Peyer's patch (tissue), 4 donors: ENCODE measurements at regions not wholly inside any gene's neighbourhood (a gene's known extent, or its start where the extent isn't known, plus 50 kb on each side); places are given as distances from the start of the nearest gene placed in this dataset.

Experiments
- DNase-seq, 3 donors: peaks; one replicate each; pipeline ENCODE4 v3.0.0-alpha.2; 2017 to 2019
- H3K27ac ChIP-seq, 4 donors: fragments of 200-600 bp; sonication (generic); one replicate each; pipeline ENCODE4 v1.5.1; 2016 to 2019
- H3K27me3 ChIP-seq, 2 donors: fragments of 200-600 bp; sonication (generic); one replicate each; pipeline ENCODE4 v1.5.1; 2019
- H3K36me3 ChIP-seq, 3 donors: fragments of 200-600 bp; sonication (generic); one replicate each; pipeline ENCODE4 v1.5.1; 2016 to 2019
- H3K4me1 ChIP-seq, 4 donors: fragments of 200-600 bp; sonication (generic); one replicate each; pipeline ENCODE4 v1.5.1; 2016 to 2019
- H3K4me3 ChIP-seq, 4 donors: fragments of 200-600 bp; sonication (generic); 1 replicate in 3 of 4; 2 replicates in 1 of 4; pipeline ENCODE4 v1.5.1; 2016 to 2019; ENCODE audit warnings: mild to moderate bottlenecking in 1 of 4
- H3K9me3 ChIP-seq, 4 donors: fragments of 200-600 bp; sonication (generic); one replicate each; pipeline ENCODE4 v1.5.1; 2016 to 2019; ENCODE audit warnings: mild to moderate bottlenecking in 1 of 4
- CTCF ChIP-seq, 6 experiments: fragments of 450-650 bp in 4 of 6; fragments of 200-600 bp in 2 of 6; sonication (generic) in 1 of 6; IDR thresholded peaks; one replicate each; pipeline ENCODE4 v1.5.1; 2017 to 2019; ENCODE audit warnings: antibody characterized with exemption in 6 of 6, mild to moderate bottlenecking in 3 of 6, moderate library complexity in 1 of 6
- POLR2A ChIP-seq, 2 donors: fragments of 450-650 bp; IDR thresholded peaks; one replicate each; pipeline ENCODE4 v1.5.1; 2017; ENCODE audit warnings: antibody characterized with exemption in 2 of 2, mild to moderate bottlenecking in 2 of 2, moderate library complexity in 2 of 2

DNA sequence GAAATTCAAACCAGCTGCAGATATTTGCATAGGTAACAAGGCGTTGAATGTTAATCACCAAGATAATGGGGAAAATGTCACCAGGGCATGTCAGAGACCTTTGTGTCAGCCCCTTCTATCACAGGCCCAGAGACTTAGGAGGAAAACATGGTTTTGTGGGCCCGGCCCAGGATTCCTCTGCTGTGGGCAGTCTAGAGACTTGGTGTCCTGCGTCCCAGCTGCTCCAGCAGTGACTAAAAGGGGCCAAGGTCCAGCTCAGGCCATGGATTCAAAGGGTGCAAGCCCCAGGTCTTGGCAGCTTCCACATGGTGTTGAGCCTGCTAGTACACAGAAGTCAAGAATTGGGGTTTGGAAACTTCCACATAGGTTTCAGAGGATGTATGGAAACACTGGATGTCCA lies 147.5 kb upstream of the ZWINT start:
- H3K4me1 ChIP-seq, result no peaks in the 10 kb centered on the region
- no peak overlapping the region for H3K4me3 ChIP-seq
- no peak for DNase-seq
- H3K27me3 ChIP-seq, result no peaks in the 10 kb centered on the region
- H3K27ac ChIP-seq, result no peak overlapping the region
- H3K9me3 ChIP-seq, result no peaks in the 10 kb centered on the region
- H3K36me3 ChIP-seq, result no peaks in the 10 kb centered on the region
- TF ChIP-seq CTCF (IDR thresholded peaks at IDR 0.05) (no peak), POLR2A (IDR thresholded peaks at IDR 0.05) (no peak)

DNA sequence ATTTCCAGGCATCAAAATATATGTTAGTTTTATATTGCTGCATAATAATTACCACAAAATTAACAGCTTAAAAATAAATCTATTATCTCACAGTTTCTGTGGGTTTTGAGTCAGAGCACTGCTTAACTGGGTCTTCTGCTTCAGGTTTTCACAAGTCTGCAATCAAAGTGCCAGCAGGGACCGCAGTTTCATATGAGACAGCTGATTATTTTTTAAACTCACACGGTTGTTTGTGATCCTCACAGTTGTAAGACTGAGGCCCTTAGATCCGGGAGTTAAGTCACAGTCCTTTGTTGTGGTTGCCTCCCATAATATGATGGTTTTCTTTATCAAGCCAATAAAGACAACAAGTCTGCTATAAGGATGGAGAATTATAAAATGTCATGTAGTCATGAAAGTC lies 146.0 kb upstream of the ZWINT start:
- H3K4me3 ChIP-seq, result no peak overlapping the region
- TF ChIP-seq POLR2A (IDR thresholded peaks at IDR 0.05), result no peak
- no peak for TF ChIP-seq CTCF (IDR thresholded peaks at IDR 0.05)

DNA sequence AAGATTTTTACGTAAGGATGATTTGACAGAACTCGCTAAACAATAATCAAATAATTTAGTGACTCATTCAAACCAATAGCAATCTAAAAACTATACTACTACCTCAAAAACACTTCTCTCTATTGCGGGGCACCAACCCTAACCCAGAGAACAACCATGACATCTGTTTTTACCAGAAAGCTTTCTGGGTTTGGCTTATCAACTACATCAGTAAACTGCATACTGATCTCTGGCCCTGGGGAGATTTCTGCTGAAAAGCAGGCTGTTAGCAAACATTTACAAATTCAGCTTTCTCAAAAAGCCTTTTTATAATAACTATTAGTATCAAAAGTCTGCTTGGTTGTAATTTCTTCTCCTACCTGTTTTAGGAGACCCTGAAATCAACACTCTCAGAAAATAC lies 144.5 kb upstream of the ZWINT start:
- Histone ChIP-seq H3K4me1 (no peaks in the 10 kb centered on the region), H3K9me3 (no peaks in the 10 kb centered on the region), H3K36me3 (no peaks in the 10 kb centered on the region), H3K4me3 (no peak overlapping the region), H3K27me3 (no peaks in the 10 kb centered on the region), H3K27ac (no peak overlapping the region)
- DNase-seq, result no peak
- TF ChIP-seq POLR2A (IDR thresholded peaks at IDR 0.05) (no peak), CTCF (IDR thresholded peaks at IDR 0.05) (no peak)

More for the DNA sequence above, 146.0 kb upstream of the ZWINT start:
- no peak overlapping the region for H3K27ac ChIP-seq
- no peak for DNase-seq
- H3K27me3 ChIP-seq, result no peaks in the 10 kb centered on the region
- no peaks in the 10 kb centered on the region for H3K36me3 ChIP-seq
- H3K4me1 ChIP-seq, result no peaks in the 10 kb centered on the region
- H3K9me3 ChIP-seq, result no peaks in the 10 kb centered on the region

DNA sequence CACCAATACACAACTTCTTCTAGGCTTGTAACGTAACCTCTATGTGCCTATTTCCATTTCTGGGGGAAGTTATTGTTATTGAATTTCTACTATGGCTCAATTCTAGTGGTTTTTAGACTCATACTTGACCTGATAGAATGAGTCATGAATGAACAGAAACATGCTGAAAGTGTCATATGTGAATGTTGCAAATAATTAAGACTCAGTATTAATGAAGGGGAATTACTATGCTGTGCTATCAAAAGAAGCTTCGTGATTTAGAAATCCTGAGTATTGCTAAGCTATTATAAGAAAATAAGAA lies 135.1 kb upstream of the ZWINT start:
- no peak overlapping the region for H3K4me3 ChIP-seq
- H3K27me3 ChIP-seq, result no peaks in the 10 kb centered on the region
- H3K4me1 ChIP-seq, result no peaks in the 10 kb centered on the region
- H3K9me3 ChIP-seq, result no peaks in the 10 kb centered on the region
- no peaks in the 10 kb centered on the region for H3K36me3 ChIP-seq
- H3K27ac ChIP-seq, result no peak overlapping the region
- DNase-seq, result no peak
- no peak for TF ChIP-seq CTCF (IDR thresholded peaks at IDR 0.05)
- no peak for TF ChIP-seq POLR2A (IDR thresholded peaks at IDR 0.05)

DNA sequence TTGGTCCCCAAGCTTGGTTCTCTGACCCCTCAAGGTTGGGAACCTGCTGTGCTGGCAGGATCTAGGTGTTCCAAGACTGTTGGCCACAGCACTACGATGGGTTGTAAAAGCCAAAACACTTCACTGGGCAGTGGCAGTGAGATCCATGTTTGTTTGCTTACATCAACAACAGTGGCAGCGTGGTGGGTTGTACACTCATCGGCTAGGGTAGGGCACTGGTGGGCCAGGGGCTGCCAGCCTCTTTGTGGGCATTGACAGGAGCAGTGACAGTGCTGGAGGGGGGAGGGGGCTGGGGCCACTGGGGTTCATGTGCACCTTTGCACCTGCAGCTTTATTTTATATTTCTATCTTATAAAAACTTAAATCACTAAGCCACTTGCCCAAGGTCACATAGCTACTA lies 126.7 kb upstream of the ZWINT start:
- Histone ChIP-seq H3K36me3 (no peaks in the 10 kb centered on the region), H3K27ac (no peak overlapping the region), H3K4me3 (no peak overlapping the region), H3K4me1 (no peaks in the 10 kb centered on the region), H3K27me3 (no peaks in the 10 kb centered on the region), H3K9me3 (no peaks in the 10 kb centered on the region)
- no peak for TF ChIP-seq CTCF (IDR thresholded peaks at IDR 0.05)
- no peak for TF ChIP-seq POLR2A (IDR thresholded peaks at IDR 0.05)
- no peak for DNase-seq

GRCh38 chr10:56481521-56482091 lies 120.5 kb upstream of the ZWINT start:
- no peaks in the 10 kb centered on the region for H3K36me3 ChIP-seq
- H3K4me3 ChIP-seq, result no peak overlapping the region
- no peaks in the 10 kb centered on the region for H3K27me3 ChIP-seq
- TF ChIP-seq CTCF (IDR thresholded peaks at IDR 0.05) (no peak), POLR2A (IDR thresholded peaks at IDR 0.05) (no peak)
- no peak for DNase-seq
- H3K27ac ChIP-seq, result no peak overlapping the region
- H3K4me1 ChIP-seq, result no peaks in the 10 kb centered on the region
- no peaks in the 10 kb centered on the region for H3K9me3 ChIP-seq
